Right lobe of liver (tissue), 4 donors: ENCODE measurements at regions not wholly inside any gene's neighbourhood (a gene's known extent, or its start where the extent isn't known, plus 50 kb on each side); places are given as distances from the start of the nearest gene placed in this dataset.

Source experiments
- CTCF ChIP-seq, 4 donors: fragments of 200-600 bp in 3 of 4; fragments of 450-650 bp in 1 of 4; IDR thresholded peaks; one replicate each; pipeline versions ENCODE4 v1.5.1 to v1.8.0; 2016 to 2022; ENCODE audit warnings: antibody characterized with exemption in 4 of 4, mild to moderate bottlenecking in 2 of 4
- POLR2A ChIP-seq: fragments of 450-650 bp; IDR thresholded peaks from one replicate; pipeline ENCODE4 v1.6.1; 2017; ENCODE audit warnings: antibody characterized with exemption, mild to moderate bottlenecking
- donor health status: DM: no; HTN: no; CAD: no.
- donor health status: DM: no; HTN: no; CAD: no.
- donor health status: DM: no; HTN: yes; CAD: no.

DNA sequence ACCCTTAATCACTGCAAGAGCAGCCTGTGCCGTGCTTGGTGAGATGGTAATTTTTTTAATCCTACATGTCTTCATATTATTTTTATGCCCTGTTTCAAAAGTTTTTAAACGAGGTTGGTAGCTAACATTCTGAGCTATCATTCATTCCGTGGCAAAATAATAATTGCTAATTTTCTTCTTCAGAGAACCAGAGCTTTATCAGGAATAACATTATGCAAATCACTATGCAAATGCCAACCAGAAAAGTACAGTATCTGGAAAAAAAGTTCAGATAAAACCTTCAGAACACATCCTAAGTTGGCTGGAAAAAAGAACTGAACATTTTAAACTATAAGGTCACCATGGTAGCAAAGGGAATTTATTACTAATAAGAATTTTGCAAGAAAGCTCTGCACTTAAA lies 165.1 kb upstream of the NABP1 start:
- TF ChIP-seq CTCF (IDR thresholded peaks at IDR 0.05) (no peak), POLR2A (no peak)
